ENCODE measurements at regions not wholly inside any gene's neighbourhood (a gene's known extent, or its start where the extent isn't known, plus 50 kb on each side); places are given as distances from the start of the nearest gene placed in this dataset.
A peak's percentile ranks its signal among the peaks of the same experiment; 100 is the strongest.
"Not testable (repeated sequence)": the region's sequence is repeated elsewhere in the genome, so short reads cannot be mapped to it uniquely, and the experiment has no call there.

DNA sequence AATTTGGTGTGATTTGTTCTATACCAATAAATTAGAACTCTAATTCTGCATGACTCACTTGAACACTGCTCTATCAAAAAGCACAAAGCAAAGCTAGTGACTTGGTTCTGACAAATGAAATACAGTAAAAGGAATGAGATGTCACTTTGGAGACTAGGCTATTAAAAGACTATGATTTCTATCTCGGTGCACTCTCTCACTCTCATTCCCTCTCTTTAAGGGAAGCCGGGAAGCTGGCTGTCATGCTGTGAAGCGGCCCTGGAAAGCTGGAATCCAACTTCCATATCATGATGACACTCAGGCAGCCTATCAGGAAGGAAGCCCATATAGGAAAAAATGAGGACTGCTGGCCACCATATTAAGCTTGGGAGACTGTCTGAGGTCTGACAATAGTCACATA lies 590.1 kb upstream of the CBLB start:
- TF ChIP-seq, protein P1, sequence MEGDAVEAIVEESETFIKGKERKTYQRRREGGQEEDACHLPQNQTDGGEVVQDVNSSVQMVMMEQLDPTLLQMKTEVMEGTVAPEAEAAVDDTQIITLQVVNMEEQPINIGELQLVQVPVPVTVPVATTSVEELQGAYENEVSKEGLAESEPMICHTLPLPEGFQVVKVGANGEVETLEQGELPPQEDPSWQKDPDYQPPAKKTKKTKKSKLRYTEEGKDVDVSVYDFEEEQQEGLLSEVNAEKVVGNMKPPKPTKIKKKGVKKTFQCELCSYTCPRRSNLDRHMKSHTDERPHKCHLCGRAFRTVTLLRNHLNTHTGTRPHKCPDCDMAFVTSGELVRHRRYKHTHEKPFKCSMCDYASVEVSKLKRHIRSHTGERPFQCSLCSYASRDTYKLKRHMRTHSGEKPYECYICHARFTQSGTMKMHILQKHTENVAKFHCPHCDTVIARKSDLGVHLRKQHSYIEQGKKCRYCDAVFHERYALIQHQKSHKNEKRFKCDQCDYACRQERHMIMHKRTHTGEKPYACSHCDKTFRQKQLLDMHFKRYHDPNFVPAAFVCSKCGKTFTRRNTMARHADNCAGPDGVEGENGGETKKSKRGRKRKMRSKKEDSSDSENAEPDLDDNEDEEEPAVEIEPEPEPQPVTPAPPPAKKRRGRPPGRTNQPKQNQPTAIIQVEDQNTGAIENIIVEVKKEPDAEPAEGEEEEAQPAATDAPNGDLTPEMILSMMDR (IDR thresholded peaks at IDR 0.05; ENCODE audit: unreplicated experiment in 3 of 3), result no peak
- H3K27me3 Mint-ChIP-seq (ENCODE audit: low read depth), result no peaks in the 10 kb centered on the region
- no peak overlapping the region for H3K27ac Mint-ChIP-seq
- H3K4me1 Mint-ChIP-seq, result peaks cover 9% of the 10 kb centered on the region
- no peak overlapping the region for H3K4me3 Mint-ChIP-seq
- H3K36me3 Mint-ChIP-seq (ENCODE audit: low read depth), result no peaks in the 10 kb centered on the region
- H3K9me3 Mint-ChIP-seq, result peaks cover 6% of the 10 kb centered on the region

DNA sequence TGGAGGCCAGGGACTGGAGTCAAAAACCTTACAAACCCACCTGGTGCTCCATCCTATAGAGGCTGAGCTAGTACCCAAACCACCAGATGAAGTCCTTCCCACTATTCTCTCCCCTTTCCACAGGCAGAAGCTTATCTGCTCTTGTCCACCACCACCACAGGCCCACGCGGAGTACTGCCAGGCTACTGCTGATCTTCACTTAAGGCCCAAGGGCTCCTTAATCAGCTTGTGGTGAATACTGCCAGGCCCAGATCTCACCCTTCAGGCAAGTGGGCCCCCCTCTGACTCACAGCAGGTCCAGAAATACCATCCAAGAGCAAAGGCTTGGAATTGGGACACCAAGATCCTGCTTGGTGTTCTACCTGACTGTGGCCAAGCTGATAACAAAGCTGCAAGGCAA lies 598.1 kb upstream of the CBLB start:
- Mint-ChIP-seq H3K36me3 (ENCODE audit: low read depth) (no peaks in the 10 kb centered on the region), H3K27me3 (ENCODE audit: low read depth) (no peaks in the 10 kb centered on the region), H3K9me3 (peaks cover 13% of the 10 kb centered on the region), H3K4me3 (no peak overlapping the region), H3K27ac (no peak overlapping the region), H3K4me1 (no peaks in the 10 kb centered on the region)
- TF ChIP-seq, protein P1 (IDR thresholded peaks at IDR 0.05; ENCODE audit: unreplicated experiment in 3 of 3), result no peak

DNA sequence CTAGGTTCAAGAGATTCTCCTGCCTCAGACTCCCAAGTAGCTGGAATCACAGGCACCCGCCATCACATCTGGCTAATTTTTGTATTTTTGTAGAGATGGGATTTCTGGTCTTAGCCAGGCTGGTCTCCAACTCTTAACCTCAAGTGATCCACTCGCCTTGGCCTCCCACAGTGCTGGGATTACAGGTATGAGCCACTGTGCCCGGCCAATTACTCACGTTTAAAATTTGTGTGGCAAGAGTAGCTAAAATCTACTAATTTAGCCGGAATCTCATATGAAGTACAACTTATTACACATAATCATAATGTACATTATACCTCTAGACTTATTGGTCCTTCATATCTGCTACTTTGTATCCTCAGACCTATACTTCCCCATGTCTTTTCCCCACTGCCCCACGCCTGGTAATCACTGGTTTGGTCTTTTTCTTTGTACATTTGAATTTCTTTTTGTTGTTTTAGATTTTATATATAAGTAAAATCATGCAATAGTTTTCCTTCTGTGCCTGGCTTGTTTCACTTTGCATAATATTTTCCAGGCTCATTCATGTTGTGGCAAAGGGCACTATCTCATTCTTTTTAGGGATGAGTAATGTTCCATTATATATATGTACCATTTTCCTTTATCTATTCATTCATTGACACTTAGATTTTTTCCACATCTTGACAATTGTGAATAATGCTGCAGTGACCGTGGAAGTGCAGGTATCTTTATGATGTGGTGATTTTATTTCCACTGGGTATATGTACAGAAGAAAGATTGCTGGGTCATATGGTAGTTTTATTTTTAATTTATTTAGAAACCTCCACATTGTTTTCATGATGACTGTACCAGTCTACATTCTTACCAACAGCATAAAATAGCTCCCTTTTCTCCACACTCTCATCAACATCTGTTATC lies 605.0 kb upstream of the CBLB start:
- peaks cover 25% of the 10 kb centered on the region for H3K9me3 Mint-ChIP-seq
- TF ChIP-seq, protein P1 (IDR thresholded peaks at IDR 0.05; ENCODE audit: unreplicated experiment in 3 of 3), result no peak
- no peak overlapping the region for H3K27ac Mint-ChIP-seq
- no peaks in the 10 kb centered on the region for H3K4me1 Mint-ChIP-seq
- H3K4me3 Mint-ChIP-seq, result no peak overlapping the region
- no peaks in the 10 kb centered on the region for H3K27me3 Mint-ChIP-seq (ENCODE audit: low read depth)
- no peaks in the 10 kb centered on the region for H3K36me3 Mint-ChIP-seq (ENCODE audit: low read depth)

DNA sequence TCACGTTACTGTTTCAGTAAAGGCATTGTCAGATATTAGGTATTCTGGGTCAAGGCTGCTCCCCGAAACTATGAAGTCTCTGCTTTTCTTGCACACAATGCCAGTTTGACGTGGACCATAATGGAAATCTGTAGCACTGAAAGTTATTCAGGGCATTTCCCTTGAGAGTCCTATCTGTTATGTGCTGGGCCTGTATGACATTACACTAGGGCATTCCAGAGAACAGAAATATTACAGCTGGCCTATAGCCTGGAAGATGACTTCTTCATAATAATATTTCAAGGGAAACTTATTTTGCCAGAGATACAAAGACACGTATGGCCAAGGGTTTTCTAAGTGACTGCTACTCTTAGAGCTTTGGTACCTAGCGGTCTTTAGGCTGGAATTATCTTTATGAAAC lies 613.6 kb upstream of the CBLB start:
- H3K36me3 Mint-ChIP-seq (ENCODE audit: low read depth), result peaks cover 3% of the 10 kb centered on the region
- H3K27ac Mint-ChIP-seq, result peak overlapping the region in 2 of 3 experiments; percentile 16 to 24
- peaks cover 5% of the 10 kb centered on the region for H3K4me1 Mint-ChIP-seq
- no peaks in the 10 kb centered on the region for H3K27me3 Mint-ChIP-seq (ENCODE audit: low read depth)
- no peak overlapping the region for H3K4me3 Mint-ChIP-seq
- H3K9me3 Mint-ChIP-seq, result peaks cover 22% of the 10 kb centered on the region
- TF ChIP-seq, protein P1 (IDR thresholded peaks at IDR 0.05; ENCODE audit: unreplicated experiment in 3 of 3), result no peak

DNA sequence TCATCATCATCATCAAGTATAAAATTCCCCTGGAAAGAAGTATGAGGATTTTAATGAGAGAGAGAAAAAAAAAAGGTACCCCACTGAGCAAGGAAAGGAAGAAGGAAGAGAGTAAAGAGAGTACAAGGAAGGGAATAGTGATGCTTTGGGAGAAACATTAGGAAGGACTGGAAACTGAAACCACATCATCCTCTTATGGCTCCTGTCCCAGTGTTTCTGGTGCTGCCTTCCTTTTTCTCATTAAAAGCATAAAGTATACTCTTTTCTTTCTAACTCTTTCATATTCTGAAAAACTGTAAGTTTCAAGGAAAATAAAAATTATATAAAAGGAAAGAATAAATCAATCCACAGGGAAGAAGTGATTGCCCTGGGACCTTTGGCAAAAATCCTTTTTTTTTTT lies 616.4 kb upstream of the CBLB start:
- H3K4me3 Mint-ChIP-seq, result no peak overlapping the region
- H3K36me3 Mint-ChIP-seq (ENCODE audit: low read depth), result no peaks in the 10 kb centered on the region
- peaks cover 3% of the 10 kb centered on the region for H3K9me3 Mint-ChIP-seq
- TF ChIP-seq, protein P1 (IDR thresholded peaks at IDR 0.05; ENCODE audit: unreplicated experiment in 3 of 3), result no peak
- H3K27ac Mint-ChIP-seq, result no peak overlapping the region
- H3K27me3 Mint-ChIP-seq (ENCODE audit: low read depth), result no peaks in the 10 kb centered on the region
- peaks cover 5% of the 10 kb centered on the region for H3K4me1 Mint-ChIP-seq

DNA sequence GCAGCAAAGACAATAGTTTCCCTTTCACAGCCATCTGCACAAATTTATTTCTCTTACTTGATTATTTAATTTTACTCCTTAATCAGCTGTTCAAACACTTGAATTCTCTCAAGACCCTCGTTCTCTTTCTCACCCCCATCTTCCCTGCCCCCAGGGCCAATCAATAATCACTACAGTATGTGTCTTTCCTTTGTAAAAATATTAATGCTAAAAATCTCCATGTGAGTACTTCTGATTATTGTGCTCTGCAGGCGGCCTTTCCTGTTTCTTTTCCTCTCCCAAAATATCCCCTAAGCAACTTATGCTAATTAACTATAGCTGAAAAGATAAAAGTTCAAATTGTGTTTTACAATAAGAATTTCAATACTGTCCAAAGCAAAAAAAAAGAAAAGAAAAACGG lies 617.0 kb upstream of the CBLB start:
- peaks cover 5% of the 10 kb centered on the region for H3K4me1 Mint-ChIP-seq
- no peaks in the 10 kb centered on the region for H3K36me3 Mint-ChIP-seq (ENCODE audit: low read depth)
- H3K27ac Mint-ChIP-seq, result peak overlapping the region in 2 of 3 experiments; percentile 3 to 11
- TF ChIP-seq, protein P1 (IDR thresholded peaks at IDR 0.05; ENCODE audit: unreplicated experiment in 3 of 3), result no peak
- no peaks in the 10 kb centered on the region for H3K27me3 Mint-ChIP-seq (ENCODE audit: low read depth)
- H3K4me3 Mint-ChIP-seq, result no peak overlapping the region
- H3K9me3 Mint-ChIP-seq, result peaks cover 3% of the 10 kb centered on the region

GRCh38 chr3:106486945-106487639 lies 618.3 kb upstream of the CBLB start:
- H3K36me3 Mint-ChIP-seq (ENCODE audit: low read depth); H3K4me3 Mint-ChIP-seq; H3K27me3 Mint-ChIP-seq (ENCODE audit: low read depth); H3K9me3 Mint-ChIP-seq; H3K27ac Mint-ChIP-seq; H3K4me1 Mint-ChIP-seq: not testable (repeated sequence)
